CD4-positive, alpha-beta T cell treated with Interleukin-21 for 1 hour (primary cell): ENCODE measurements at regions not wholly inside any gene's neighbourhood (a gene's known extent, or its start where the extent isn't known, plus 50 kb on each side); places are given as distances from the start of the nearest gene placed in this dataset.
"Not testable (repeated sequence)": the region's sequence is repeated elsewhere in the genome, so short reads cannot be mapped to it uniquely, and the experiment has no call there.

ENCODE experiments used
- DNase-seq: peaks from one replicate; pipeline ENCODE4 v3.0.0-alpha.2; 2020

DNA sequence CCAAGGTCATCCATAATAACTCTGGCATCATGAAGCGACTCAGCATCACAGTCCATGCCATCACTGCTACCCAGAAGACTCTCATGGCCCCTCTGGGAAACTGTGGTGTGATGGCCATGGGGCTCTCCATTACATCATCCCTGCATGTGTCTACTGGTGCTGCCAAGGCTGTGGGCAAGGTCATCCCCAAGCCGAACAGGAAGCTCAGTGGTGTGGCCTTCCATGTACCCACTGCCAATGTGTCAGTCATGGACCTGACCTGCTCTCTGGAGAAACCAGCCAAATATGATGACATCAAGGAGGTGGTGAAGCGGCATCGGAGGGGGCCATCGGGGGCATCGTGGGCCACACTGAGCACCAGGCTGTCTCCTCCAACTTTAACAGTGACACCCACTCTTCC is 65.1 kb upstream of the ARHGAP29 start:
- DNase-seq, result no peak

DNA sequence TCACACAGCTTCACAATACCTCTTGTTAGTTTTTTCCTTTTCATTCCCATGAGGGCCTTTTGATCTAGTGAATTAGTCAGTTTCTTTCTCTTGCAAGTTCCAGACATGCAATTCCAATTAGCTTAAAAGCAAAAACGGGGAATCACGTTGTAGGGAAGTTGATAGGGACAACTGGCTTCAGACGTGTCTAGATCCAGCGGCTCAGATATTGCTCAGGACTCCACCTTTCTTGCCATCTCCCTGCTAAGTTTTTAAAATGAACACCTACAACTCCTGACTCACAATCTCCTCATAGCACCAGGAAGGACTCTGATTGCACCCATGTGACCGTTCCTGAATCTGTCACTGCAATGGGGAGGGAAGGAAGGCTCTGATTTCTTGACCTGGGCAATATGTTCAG is 63.8 kb upstream of the ARHGAP29 start:
- DNase-seq, result no peak

DNA sequence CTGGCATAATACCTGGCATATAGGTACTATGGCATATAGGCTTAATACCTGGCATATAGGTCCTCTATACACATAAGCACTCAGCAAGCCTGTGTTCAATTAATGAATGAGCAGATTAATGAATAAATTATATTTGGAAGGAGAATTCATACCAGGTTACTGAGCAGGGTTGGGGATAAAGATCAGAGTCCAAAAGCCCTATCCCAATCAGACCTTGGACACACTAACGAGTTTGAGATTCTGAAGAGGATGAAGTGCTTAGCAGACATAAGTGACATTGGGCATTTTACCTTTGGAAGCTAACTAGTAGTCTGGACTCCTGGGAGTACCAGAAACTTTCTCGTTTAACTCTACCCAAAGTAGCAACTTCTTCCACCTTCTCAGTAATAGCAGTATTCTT is 63.3 kb upstream of the ARHGAP29 start:
- no peak for DNase-seq

DNA sequence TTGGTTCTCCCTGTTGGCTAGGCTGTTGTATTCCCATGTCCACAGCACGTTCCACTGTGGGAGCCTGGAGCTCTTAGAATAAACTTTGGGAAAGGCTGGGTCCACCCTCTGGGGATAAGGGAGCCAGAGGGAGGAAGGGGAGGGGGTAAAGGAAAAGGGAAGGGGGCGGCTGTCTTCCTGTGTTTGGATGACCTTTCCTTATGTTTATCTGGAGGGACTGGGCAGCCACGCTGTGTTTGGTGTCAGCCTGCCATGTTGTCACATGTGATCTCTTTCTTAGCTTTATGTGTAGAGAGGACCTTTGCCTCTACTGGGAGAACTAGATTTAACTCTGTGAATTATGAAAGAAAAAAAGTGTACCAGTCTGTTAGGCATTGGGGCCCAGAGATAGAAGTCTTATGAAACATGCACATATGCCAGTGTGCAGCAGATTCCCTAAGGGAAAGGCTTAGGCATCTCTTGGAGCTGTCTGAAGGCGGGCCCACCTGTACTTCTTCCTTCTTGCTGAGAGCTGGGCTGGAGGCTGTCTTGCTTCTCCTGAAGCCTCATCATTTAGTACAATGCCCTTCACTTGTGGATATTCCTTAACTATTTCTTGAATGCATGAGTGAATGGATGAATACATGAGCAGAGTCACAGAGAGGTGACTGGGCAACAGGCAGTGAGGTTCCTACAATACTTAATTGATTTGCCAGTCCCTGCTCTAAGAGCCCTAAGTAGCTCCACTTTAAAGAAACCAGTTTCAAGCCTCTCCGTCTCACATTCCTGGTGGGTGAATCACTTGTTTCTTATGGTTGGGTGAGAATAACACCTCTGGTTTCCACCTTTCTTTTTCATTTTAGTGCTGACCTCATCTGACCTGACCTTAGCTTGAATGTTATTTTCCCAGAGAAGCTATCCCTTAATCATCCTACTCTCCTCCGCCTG is 62.5 kb upstream of the ARHGAP29 start:
- no peak for DNase-seq

DNA sequence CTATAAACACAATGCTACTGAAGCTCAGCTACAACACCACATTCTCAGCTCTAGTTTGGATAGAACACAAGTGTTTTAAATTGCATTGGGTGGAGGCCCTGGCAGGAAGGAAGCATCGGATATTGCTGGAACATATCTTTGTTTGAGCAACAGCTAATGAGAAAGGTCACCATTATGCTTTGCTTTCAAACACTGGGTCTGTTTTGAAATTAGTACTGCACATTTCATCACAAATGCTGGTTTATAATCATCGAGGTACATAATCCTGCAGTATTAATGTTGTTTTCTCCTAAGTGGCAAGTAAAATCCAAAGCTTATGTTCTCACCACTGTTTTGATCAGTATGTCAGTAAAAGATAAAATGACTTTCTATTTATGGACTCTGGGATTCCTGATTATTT is 61.5 kb upstream of the ARHGAP29 start:
- no peak for DNase-seq

DNA sequence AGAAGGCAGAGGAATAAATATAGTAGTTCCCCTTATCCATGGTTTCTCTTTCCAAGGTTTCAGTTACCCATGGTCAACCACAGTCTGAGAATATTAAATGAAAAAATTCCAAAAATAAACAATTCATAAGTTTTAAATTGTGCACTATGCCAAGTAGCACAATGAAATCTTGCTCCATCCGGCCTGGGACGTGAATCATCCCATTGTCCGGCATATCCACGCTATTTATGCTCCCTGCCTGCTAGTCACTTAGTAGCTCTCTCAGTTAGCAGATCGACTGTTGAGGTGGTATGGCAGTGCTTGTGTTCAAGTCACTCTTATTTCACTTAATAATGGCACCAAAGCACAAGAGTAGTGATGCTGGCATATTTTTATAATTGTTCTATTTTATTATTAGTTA is 58.6 kb upstream of the ARHGAP29 start:
- no peak for DNase-seq

DNA sequence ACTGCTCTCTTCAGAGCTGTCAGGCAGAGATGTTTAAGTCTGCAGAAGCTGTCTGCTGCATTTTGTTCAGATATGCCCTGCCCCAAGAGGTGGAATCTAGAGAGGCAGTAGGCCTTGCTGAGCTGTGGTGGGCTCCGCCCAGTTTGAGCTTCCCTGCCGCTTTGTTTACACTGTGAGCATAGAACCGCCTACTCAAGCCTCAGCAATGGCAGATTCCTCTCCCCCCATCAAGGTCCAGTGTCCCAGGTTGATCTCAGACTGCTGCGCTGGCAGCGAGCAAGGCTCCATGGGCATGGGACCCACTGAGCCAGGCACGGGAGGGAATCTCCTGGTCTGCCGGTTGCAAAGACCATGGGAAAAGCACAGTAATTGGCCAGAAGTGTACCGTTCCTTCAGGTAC is 55.6 kb upstream of the ARHGAP29 start:
- DNase-seq, result not testable (repeated sequence)

DNA sequence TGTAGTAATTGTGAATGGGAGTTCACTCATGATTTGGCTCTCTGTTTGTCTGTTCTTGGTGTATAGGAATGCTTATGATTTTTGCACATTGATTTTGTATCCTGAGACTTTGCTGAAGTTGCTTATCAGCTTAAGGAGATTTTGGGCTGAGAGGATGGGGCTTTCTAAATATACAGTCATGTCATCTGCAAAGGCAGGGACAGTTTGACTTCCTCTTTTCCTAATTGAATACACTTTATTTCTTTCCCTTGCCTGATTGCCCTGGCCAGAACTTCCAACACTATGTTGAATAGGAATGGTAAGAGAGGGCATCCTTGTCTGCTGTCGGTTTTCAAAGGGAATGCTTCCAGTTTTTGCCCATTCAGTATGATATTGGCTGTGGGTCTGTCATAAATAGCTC is 51.9 kb upstream of the ARHGAP29 start:
- DNase-seq, result not testable (repeated sequence)
